IPS-18a (cell line): ENCODE measurements at regions not wholly inside any gene's neighbourhood (a gene's known extent, or its start where the extent isn't known, plus 50 kb on each side); places are given as distances from the start of the nearest gene placed in this dataset.

Source experiments
- H3K27ac ChIP-seq: one replicate; pipeline ENCODE4 v1.5.1; 2013; ENCODE audit warnings: low read length
- H3K27me3 ChIP-seq: one replicate; pipeline ENCODE4 v1.6.1; 2013; ENCODE audit warnings: mild to moderate bottlenecking, low read length; ENCODE audit not compliant: control insufficient read depth, insufficient read depth
- H3K36me3 ChIP-seq: one replicate; pipeline ENCODE4 v1.6.1; 2013; ENCODE audit warnings: low read depth, low read length; ENCODE audit not compliant: control insufficient read depth
- H3K4me1 ChIP-seq: one replicate; pipeline ENCODE4 v1.6.1; 2013; ENCODE audit warnings: low read depth, low read length; ENCODE audit not compliant: control insufficient read depth
- H3K4me3 ChIP-seq: one replicate; pipeline ENCODE4 v1.5.1; 2013; ENCODE audit warnings: low read length
- H3K9ac ChIP-seq: one replicate; pipeline ENCODE4 v1.6.1; 2013; ENCODE audit warnings: mild to moderate bottlenecking, low read length, moderate library complexity
- H3K9me3 ChIP-seq: one replicate; pipeline ENCODE4 v1.6.1; 2013; ENCODE audit warnings: low read depth, low read length; ENCODE audit not compliant: control insufficient read depth

DNA sequence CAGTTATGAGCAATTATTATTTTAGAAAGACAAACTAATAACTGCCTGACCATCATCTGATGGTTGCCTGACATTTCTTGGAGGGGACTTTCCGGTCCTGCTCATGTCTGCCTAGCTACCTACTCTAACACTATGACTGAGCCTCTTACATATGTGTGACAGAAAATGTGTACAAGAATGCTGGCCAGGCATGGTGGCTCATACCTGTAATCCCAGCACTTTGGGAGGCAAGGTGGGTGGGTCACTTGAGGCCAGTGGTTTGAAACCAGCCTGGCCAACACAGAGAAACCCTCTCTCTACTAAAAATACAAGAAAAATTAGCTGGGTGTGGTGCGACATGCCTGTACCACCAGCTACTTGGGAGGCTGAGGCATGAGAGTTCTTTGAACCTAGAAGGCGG is 666.3 kb downstream of the KCNJ3 start:
- H3K4me1 ChIP-seq: no peaks in the 10 kb centered on the region
- H3K9me3 ChIP-seq: no peaks in the 10 kb centered on the region
- no peak overlapping the region for H3K9ac ChIP-seq
- no peaks in the 10 kb centered on the region for H3K36me3 ChIP-seq
- H3K27ac ChIP-seq: no peak overlapping the region
- H3K27me3 ChIP-seq: no peaks in the 10 kb centered on the region
- no peak overlapping the region for H3K4me3 ChIP-seq

DNA sequence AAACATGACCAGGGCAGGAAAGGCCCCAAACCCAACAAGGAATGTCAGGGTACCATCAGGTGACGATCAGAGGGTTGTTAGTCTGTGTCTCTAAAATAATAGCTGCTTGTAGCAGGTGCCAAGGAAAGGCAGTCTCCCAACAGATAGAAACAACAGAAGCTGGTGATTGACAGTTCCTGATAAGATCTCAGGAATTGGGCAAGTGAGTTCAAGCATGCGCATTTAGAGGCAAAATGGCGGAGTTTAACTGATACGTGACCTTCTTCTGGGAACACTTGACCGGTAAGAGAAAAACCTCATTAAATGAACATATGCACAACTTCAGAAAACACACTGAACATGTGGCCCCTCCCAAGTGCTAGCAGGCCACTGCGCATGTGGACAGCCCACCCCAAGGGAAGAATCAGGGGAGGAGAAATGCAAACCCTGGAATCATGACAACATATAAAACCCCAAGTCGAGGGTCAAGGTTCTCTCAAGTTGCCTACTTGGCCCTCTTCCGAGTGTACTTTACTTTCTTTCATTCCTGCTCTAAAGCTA is 664.9 kb downstream of the KCNJ3 start:
- H3K27ac ChIP-seq: no peak overlapping the region
- H3K36me3 ChIP-seq: no peaks in the 10 kb centered on the region
- H3K4me3 ChIP-seq: no peak overlapping the region
- no peak overlapping the region for H3K9ac ChIP-seq
- H3K4me1 ChIP-seq: no peaks in the 10 kb centered on the region
- no peaks in the 10 kb centered on the region for H3K9me3 ChIP-seq
- H3K27me3 ChIP-seq: no peaks in the 10 kb centered on the region

DNA sequence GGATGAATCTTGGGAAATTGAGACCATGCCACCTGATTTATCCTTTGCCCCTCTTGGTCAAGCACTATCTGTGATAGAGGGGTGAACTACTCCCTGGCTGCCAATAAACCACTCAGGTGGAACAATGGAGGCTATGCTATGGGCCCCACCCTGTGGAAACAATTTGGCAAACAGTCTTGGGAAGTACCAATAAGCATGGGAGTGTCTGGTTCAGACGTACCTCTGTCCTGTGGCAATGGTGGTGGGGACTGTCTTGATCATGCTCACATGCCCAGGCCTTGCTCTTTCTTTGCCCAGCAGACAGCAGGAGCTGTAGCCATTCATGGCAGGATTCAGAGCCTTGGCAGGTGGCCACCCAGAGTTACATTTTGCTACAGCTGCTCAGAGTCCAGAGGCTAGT is 658.7 kb downstream of the KCNJ3 start:
- no peaks in the 10 kb centered on the region for H3K4me1 ChIP-seq
- no peak overlapping the region for H3K4me3 ChIP-seq
- H3K9ac ChIP-seq: no peak overlapping the region
- no peaks in the 10 kb centered on the region for H3K27me3 ChIP-seq
- no peak overlapping the region for H3K27ac ChIP-seq
- no peaks in the 10 kb centered on the region for H3K9me3 ChIP-seq
- H3K36me3 ChIP-seq: no peaks in the 10 kb centered on the region

DNA sequence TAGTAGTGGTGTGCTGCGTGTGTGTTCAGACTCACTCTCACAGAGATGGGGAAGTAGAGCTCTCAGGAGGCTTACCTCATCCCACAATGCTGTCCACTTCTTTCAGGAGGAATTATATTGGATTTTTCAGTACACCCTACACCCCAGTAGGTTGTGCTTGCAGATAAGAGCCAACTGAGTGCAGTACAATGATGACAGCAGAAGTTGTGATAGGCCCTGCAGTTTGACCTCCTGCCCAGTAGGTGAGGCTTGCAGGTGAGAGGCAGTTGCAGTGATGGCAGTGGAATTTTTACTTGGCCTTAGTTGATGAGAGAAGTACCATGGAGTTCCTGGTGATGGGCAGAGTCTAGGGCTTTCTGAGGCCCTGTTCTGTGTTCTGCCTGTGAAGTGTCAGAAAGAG is 657.8 kb downstream of the KCNJ3 start:
- Histone ChIP-seq H3K36me3 (no peaks in the 10 kb centered on the region), H3K9me3 (no peaks in the 10 kb centered on the region), H3K9ac (no peak overlapping the region), H3K4me1 (no peaks in the 10 kb centered on the region), H3K4me3 (no peak overlapping the region), H3K27ac (no peak overlapping the region), H3K27me3 (no peaks in the 10 kb centered on the region)

DNA sequence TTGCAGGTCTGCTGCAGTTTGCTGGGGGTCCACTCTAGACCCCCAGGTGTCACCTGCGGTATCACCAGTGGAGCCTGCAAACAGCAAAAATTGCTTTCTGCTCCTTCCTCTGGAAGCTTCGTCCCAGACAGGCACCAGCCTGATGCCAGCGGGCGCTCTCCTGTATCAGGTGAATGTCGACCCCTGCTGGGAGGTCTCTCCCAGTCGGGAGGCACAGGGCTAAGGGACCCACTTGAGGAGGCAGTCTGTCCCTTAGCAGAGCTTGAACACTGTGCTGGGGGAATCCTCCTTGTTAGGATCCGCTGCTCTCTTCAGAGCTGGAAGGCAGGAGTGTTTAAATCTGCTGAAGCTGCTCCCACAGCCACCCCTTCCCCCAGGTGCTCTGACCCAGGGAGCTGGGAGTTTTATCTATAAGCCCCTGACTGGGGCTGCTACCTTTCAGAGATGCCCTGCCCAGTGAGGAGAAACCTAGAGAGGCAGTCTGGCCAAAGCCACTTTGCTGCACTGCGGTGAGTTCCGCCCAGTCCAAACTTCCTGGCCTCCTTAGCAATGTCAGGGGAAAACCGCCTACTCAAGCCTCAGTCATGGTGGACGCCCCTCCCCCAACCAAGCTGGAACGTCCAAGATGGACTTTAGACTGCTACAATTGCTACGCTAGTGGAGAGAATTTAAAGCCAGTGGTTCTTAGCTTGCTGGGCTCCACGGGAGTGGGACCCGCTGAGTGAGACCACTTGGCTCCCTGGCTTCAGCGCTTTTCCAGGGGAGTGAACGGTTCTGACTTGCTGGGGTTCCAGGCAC is 652.5 kb downstream of the KCNJ3 start:
- no peak overlapping the region for H3K27ac ChIP-seq
- H3K4me3 ChIP-seq: no peak overlapping the region
- H3K27me3 ChIP-seq: no peaks in the 10 kb centered on the region
- no peaks in the 10 kb centered on the region for H3K4me1 ChIP-seq
- H3K36me3 ChIP-seq: no peaks in the 10 kb centered on the region
- no peaks in the 10 kb centered on the region for H3K9me3 ChIP-seq
- H3K9ac ChIP-seq: no peak overlapping the region

DNA sequence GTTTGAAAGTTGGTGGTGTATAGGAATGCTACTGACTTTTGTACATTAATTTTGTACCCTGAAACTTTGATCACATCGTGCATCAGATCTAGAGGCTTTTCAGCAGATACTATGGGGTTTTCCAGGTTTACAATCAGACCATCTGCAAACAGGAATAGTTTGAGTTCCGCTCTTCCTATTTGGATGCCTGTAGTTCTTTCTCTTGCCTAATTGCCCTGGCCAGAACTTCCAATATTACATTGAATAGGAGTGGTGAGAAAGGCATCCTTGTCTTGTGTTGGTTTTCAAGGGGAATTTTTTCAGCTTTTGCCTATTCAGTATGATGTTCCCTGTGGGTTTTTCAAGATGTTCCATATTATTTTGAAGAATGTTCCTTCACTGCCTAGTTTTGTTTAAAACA is 633.5 kb downstream of the KCNJ3 start:
- no peaks in the 10 kb centered on the region for H3K9me3 ChIP-seq
- no peak overlapping the region for H3K9ac ChIP-seq
- no peak overlapping the region for H3K4me3 ChIP-seq
- H3K27ac ChIP-seq: no peak overlapping the region
- no peaks in the 10 kb centered on the region for H3K27me3 ChIP-seq
- no peaks in the 10 kb centered on the region for H3K4me1 ChIP-seq
- H3K36me3 ChIP-seq: no peaks in the 10 kb centered on the region

DNA sequence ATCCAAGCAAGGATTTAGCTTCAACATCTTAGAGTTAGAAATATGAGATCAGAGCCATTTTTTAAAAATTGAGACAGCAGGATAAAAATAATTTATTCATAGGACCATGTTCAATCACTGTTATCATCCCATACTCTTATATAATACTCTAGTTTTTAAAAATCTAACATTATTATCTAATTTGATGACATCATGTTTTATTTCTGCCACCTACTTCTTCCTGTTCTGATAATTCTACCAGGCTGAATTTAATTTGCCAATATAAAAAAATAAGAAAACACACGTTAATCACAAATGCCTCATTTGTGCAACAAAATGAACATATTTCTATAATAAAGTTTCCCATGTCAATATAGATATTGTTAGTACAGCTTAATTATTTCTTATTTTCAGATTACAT is 621.7 kb downstream of the KCNJ3 start:
- H3K27ac ChIP-seq: no peak overlapping the region
- H3K27me3 ChIP-seq: no peaks in the 10 kb centered on the region
- H3K9ac ChIP-seq: no peak overlapping the region
- H3K4me1 ChIP-seq: no peaks in the 10 kb centered on the region
- H3K9me3 ChIP-seq: no peaks in the 10 kb centered on the region
- no peak overlapping the region for H3K4me3 ChIP-seq
- H3K36me3 ChIP-seq: no peaks in the 10 kb centered on the region

DNA sequence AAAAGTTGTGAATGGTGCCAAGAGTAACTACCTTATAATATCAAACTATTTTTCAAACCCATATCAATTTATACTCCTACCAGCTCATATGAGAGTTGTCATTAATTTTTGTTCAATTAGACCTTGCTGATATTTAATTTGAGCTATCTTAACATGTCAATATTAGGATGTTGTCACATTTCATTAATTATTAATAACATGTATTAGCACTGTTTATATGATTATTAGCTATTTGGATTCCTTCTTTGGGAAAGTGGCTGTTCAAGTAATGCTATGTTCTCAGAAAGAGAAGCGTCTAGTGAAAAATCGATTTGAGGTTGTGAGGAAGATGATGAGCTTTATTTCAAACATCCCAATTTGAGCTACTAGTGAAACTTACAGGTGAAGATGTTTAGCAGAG is 620.2 kb downstream of the KCNJ3 start:
- no peak overlapping the region for H3K9ac ChIP-seq
- no peak overlapping the region for H3K27ac ChIP-seq
- no peaks in the 10 kb centered on the region for H3K27me3 ChIP-seq
- no peak overlapping the region for H3K4me3 ChIP-seq
- H3K9me3 ChIP-seq: no peaks in the 10 kb centered on the region
- H3K36me3 ChIP-seq: no peaks in the 10 kb centered on the region
- H3K4me1 ChIP-seq: no peaks in the 10 kb centered on the region

DNA sequence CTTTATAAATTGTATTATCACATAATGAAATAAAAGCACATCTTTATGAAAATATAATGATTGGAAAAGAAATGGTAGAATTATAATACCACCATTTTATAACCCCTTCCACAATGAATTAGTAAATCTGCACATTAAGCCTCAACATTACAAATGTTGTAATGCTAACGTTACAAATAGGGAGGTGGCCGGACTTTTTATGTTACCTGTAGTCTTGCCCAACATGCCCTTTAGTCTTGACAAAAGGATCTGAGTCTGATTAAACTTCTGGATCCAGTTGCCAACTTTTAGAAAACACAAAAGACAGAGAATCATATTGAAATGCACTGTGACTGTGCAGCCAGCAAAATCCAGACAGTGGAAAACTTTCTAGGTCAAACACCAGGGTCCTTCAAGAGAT is 617.3 kb downstream of the KCNJ3 start:
- no peaks in the 10 kb centered on the region for H3K9me3 ChIP-seq
- no peaks in the 10 kb centered on the region for H3K36me3 ChIP-seq
- no peaks in the 10 kb centered on the region for H3K27me3 ChIP-seq
- H3K4me1 ChIP-seq: no peaks in the 10 kb centered on the region
- H3K4me3 ChIP-seq: no peak overlapping the region
- no peak overlapping the region for H3K27ac ChIP-seq
- H3K9ac ChIP-seq: no peak overlapping the region

DNA sequence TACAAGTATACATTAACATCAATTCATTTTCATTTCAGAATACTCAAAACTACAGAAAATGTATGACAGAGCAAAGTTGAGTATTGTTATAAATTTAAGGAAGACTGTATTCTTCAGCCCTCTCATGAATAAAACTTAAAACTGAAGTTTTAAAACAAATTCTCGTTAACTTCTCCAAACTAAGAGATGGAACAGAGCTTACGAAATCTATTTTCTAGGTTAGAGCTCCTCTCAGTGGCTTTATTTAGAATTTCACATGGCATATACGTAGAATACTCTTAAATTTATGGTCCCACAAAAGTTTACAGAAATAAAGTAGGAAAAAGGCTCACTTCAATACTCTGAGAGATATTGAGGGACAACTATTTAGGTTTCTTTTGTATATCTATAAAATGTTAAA is 612.1 kb downstream of the KCNJ3 start:
- Histone ChIP-seq H3K9me3 (no peaks in the 10 kb centered on the region), H3K4me1 (no peaks in the 10 kb centered on the region), H3K27me3 (no peaks in the 10 kb centered on the region), H3K9ac (no peak overlapping the region), H3K27ac (no peak overlapping the region), H3K36me3 (no peaks in the 10 kb centered on the region), H3K4me3 (no peak overlapping the region)

DNA sequence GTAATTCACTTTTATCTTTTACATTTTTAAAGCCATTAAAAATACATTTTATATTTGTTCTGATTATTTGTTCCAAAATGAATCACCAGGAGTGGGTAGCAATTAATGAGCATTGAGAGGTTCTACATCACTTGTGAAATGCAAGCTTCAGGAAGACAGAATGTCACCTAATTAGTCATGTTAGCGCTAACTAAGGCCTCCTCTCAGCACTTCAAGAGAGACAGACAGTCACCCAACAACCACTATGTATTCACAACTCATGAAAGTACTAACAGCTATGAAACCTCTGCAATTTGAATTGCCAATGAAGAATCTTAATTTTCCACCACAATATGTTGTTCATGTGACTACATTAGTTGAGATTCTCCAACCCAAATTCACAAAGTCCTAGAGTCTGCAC is 611.0 kb downstream of the KCNJ3 start:
- Histone ChIP-seq H3K4me1 (no peaks in the 10 kb centered on the region), H3K27ac (no peak overlapping the region), H3K27me3 (no peaks in the 10 kb centered on the region), H3K36me3 (no peaks in the 10 kb centered on the region), H3K9me3 (no peaks in the 10 kb centered on the region), H3K4me3 (no peak overlapping the region), H3K9ac (no peak overlapping the region)

DNA sequence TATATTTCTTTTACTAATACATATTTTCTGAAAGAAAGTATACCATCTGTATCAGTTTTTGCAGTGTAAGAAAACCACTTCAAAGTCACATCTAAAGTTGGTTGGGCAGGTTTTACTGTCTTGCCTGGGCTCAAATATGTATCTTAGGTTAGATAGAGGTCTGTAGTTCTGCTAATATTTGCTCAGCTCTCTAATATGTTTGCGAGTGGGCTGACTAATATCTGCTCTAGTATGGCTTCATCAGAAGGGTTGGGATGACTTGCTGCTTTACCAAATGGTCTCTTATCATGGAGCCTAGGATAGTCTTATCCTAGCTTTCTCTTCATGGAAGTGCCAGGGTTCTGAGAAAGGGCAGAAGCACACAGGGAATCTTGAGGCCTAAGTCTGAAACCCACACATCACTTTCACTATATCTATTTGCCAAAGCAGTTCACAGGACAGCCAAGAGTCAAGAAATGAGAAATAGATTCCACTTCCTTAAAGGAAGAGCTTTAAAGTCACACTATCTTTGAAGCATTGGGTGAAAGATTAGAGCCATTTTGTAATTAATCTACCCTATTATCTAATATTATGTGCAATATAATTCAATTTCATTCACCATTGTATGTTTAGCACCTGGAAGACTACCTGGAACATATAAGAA is 610.0 kb downstream of the KCNJ3 start:
- Histone ChIP-seq H3K27me3 (no peaks in the 10 kb centered on the region), H3K9me3 (no peaks in the 10 kb centered on the region), H3K36me3 (no peaks in the 10 kb centered on the region), H3K9ac (no peak overlapping the region), H3K4me1 (no peaks in the 10 kb centered on the region), H3K27ac (no peak overlapping the region), H3K4me3 (no peak overlapping the region)
